HL-60 (cell line): ENCODE measurements at regions not wholly inside any gene's neighbourhood (a gene's known extent, or its start where the extent isn't known, plus 50 kb on each side); places are given as distances from the start of the nearest gene placed in this dataset.
"Not testable (repeated sequence)": the region's sequence is repeated elsewhere in the genome, so short reads cannot be mapped to it uniquely, and the experiment has no call there.

Experiments
- CTCF ChIP-seq: IDR thresholded peaks from one replicate; pipeline ENCODE4 v1.5.1; 2011; ENCODE audit warnings: low read length, control low read depth, inconsistent platforms; ENCODE audit not compliant: insufficient read depth
- GABPA ChIP-seq: IDR thresholded peaks from 2 replicates; pipeline ENCODE4 v1.6.1; 2012; ENCODE audit warnings: low read depth
- POLR2AphosphoS5 ChIP-seq: IDR thresholded peaks from 2 replicates; pipeline ENCODE4 v1.6.1; 2012; ENCODE audit warnings: low read depth

DNA sequence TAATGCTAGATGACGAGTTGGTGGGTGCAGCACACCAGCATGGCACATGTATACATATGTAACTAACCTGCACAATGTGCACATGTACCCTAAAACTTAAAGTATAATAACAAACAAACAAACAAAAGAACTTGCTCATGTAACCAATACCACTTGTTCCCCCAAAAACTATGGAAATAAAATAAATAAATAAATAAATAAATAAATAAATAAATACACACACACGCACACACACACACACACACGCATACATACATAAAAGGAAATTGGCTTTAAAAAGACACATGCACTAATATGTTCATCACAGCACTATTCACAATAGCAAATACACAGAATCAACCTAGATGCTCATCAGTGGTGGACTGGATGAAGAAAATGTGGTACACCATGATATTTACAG is 394.0 kb upstream of the SLC10A2 start:
- not testable (repeated sequence) for TF ChIP-seq POLR2AphosphoS5, CTCF, GABPA
